Activated CD8-positive, alpha-beta T cell treated with anti-CD3 and anti-CD28 coated beads, Interleukin-2, amount 10 ng/mL, durations not matched to agents 7 days and 5 days (primary cell): ENCODE measurements at regions not wholly inside any gene's neighbourhood (a gene's known extent, or its start where the extent isn't known, plus 50 kb on each side); places are given as distances from the start of the nearest gene placed in this dataset.

ENCODE experiments used
- ATAC-seq: fragments of 150-1000 bp; cut with Tn5 transposase; one replicate; pipeline ENCODE4 v1.10.0; 2021; ENCODE audit warnings: moderate library complexity
- CTCF ChIA-PET: fragments of 350-600 bp; sonication (Branson Sonifier 250); formaldehyde crosslinking; loops from one replicate; lab custom pipeline; 2021; ENCODE audit warnings: antibody characterized with exemption; lab: Charles Lee
- POLR2A ChIA-PET: fragments of 350-600 bp; sonication (Branson Sonifier 250); formaldehyde crosslinking; loops from one replicate; lab custom pipeline; 2021; ENCODE audit warnings: antibody characterized with exemption; lab: Charles Lee
- DNase-seq: peaks from one replicate; pipeline ENCODE4 v3.0.0-alpha.2; 2020
- H3K27ac Mint-ChIP-seq: one replicate; pipeline ENCODE4 v1.8.0; 2021; ENCODE audit warnings: mild to moderate bottlenecking, mixed read lengths
- H3K27me3 Mint-ChIP-seq: one replicate; pipeline ENCODE4 v1.8.0; 2021; ENCODE audit warnings: low read depth, mixed read lengths
- H3K36me3 Mint-ChIP-seq: one replicate; pipeline ENCODE4 v1.8.0; 2021; ENCODE audit warnings: low read depth, mixed read lengths
- H3K4me1 Mint-ChIP-seq: one replicate; pipeline ENCODE4 v1.8.0; 2021; ENCODE audit warnings: low read depth, mixed read lengths
- H3K4me3 Mint-ChIP-seq: one replicate; pipeline ENCODE4 v1.8.0; 2021; ENCODE audit warnings: mild to moderate bottlenecking, mixed read lengths
- H3K9me3 Mint-ChIP-seq: one replicate; pipeline ENCODE4 v1.8.0; 2022; ENCODE audit warnings: mixed read lengths; ENCODE audit not compliant: insufficient read depth

DNA sequence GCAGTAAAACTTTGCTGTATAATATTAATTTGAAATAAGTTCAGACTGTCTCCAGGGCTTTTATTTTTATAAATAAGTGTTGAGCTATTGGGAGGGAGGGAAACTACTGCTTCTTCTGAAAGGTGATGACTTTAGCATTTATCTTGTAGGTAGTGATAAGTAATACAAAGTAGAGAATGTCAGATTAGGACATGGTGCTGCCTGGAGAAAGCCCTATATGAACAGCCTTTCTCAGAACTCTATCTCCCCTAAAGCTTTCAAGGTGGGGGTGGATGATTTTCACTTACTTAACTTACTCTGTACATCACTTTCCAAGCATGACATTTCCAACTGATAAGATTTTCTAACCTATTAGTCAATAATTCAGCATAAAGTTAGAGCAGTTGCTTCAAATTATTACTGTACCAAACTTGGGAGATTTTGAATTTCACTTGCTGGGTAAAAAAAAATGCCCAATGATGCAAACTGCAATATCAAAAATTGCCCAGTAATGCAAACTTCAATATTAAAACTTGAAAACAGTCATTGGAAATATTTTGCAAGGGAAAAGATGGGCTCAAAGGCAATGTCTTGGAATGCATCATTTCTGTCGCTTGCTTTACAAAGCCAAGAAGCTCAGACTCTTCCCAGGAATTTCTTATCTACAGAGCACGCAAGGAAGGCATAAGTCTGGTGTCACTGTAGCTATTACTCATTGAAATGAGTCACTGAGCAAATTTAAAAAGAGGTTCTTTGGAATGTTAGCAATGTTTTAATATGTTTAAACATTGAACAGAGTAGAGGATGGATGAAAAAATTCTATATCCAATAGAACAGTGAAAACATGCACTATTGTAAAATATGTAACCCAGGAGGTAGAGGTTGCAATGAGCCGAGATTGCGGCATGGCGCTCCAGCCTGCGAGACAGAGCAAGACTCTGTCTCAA is 569.5 kb downstream of the PSAT1 start:
- ChIA-PET POLR2A (interaction anchor here (0.6 kb wide), 1 partner anchor 456 kb away, joined by 8 read pairs; no protein-coding TSS in a partner anchor), CTCF (no interaction called here)
- H3K4me1 Mint-ChIP-seq = no peaks in the 10 kb centered on the region
- no peaks in the 10 kb centered on the region for H3K27me3 Mint-ChIP-seq
- DNase-seq = no peak
- H3K27ac Mint-ChIP-seq = no peak overlapping the region
- no peaks in the 10 kb centered on the region for H3K36me3 Mint-ChIP-seq
- H3K9me3 Mint-ChIP-seq = no peaks in the 10 kb centered on the region
- H3K4me3 Mint-ChIP-seq = no peak overlapping the region
- ATAC-seq = no peak

DNA sequence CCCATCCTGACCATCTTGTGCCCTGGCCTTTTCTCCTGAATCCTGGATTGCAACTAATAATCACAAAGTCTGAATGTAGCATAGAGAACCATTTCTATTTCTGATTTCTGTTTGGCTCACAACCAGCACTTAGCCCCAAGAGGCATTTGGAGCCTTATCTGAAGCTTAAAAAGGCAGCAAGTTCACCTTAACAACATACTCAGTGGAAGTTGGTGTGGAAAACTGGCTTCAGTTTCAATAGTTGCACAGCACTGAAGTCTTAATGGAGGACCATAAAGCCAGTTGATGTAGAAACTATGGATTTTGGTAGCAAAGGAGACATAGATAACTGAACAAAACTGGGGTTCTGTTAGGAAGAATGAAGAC is 574.1 kb downstream of the PSAT1 start:
- no peaks in the 10 kb centered on the region for H3K36me3 Mint-ChIP-seq
- H3K4me3 Mint-ChIP-seq = no peak overlapping the region
- H3K4me1 Mint-ChIP-seq = no peaks in the 10 kb centered on the region
- DNase-seq (no peak), ATAC-seq (no peak)
- H3K27ac Mint-ChIP-seq = no peak overlapping the region
- POLR2A ChIA-PET = no interaction called here
- no peaks in the 10 kb centered on the region for H3K27me3 Mint-ChIP-seq
- CTCF ChIA-PET = interaction anchor here (0.7 kb wide), 1 partner anchor 1216 kb away, joined by 3 read pairs; no protein-coding TSS in a partner anchor
- H3K9me3 Mint-ChIP-seq = no peaks in the 10 kb centered on the region

- no peak for ATAC-seq
- no peak for DNase-seq
- ChIA-PET CTCF (interaction anchor here (0.7 kb wide), 1 partner anchor 1216 kb away, joined by 3 read pairs; no protein-coding TSS in a partner anchor), POLR2A (no interaction called here)
- H3K36me3 Mint-ChIP-seq = no peaks in the 10 kb centered on the region
- H3K27ac Mint-ChIP-seq = no peak overlapping the region
- no peaks in the 10 kb centered on the region for H3K9me3 Mint-ChIP-seq
- H3K4me1 Mint-ChIP-seq = no peaks in the 10 kb centered on the region
- no peaks in the 10 kb centered on the region for H3K27me3 Mint-ChIP-seq
- H3K4me3 Mint-ChIP-seq = no peak overlapping the region
These were observed 574.8 kb downstream of the PSAT1 start for GRCh38 chr9:78871452-78872331.

GRCh38 chr9:78874061-78874460 is 577.1 kb downstream of the PSAT1 start:
- Mint-ChIP-seq H3K27me3 (no peaks in the 10 kb centered on the region), H3K36me3 (no peaks in the 10 kb centered on the region), H3K27ac (no peak overlapping the region), H3K9me3 (no peaks in the 10 kb centered on the region), H3K4me3 (no peak overlapping the region), H3K4me1 (no peaks in the 10 kb centered on the region)
- DNase-seq = no peak
- POLR2A ChIA-PET = no interaction called here
- no peak for ATAC-seq
- CTCF ChIA-PET = no interaction called here

DNA sequence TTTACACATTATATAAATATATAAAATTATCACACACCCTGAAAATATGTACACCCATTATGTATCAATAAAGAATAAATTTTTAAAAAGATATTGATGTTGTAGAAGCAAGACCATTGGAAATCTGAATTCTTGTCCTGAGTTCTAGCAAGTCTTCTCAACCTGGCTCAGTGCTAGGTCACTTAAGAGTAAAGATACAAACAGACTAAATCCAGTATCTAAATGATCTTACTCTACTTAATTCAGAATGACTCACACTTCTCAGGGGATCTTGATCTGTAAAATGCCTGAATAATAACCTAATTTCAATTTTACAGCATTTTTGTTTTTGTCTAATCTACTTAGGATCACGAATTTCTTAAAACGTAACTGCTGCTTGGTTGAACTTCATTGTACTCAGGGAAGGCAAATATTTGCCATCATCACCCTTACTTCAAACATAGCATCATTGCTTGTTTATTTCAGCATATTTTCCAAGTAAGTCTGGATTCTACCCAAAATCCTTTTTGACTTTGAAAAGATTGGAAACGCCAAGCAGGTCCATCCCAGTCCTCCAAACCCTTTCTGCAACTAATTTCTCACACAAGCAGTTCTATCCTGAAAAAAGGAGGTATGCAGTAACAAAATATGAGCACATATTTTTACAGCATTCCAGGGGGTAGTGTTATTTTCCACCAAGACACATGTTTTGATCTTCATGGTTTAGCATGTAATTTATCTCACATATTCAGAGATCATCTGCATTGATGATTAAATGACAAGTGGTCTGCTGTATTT is 582.6 kb downstream of the PSAT1 start:
- no peaks in the 10 kb centered on the region for H3K4me1 Mint-ChIP-seq
- H3K27me3 Mint-ChIP-seq = no peaks in the 10 kb centered on the region
- H3K4me3 Mint-ChIP-seq = no peak overlapping the region
- ATAC-seq (no peak), DNase-seq (no peak)
- H3K27ac Mint-ChIP-seq = no peak overlapping the region
- H3K9me3 Mint-ChIP-seq = no peaks in the 10 kb centered on the region
- H3K36me3 Mint-ChIP-seq = no peaks in the 10 kb centered on the region
- ChIA-PET POLR2A (no interaction called here), CTCF (no interaction called here)

- H3K27me3 Mint-ChIP-seq = no peaks in the 10 kb centered on the region
- H3K36me3 Mint-ChIP-seq = no peaks in the 10 kb centered on the region
- no peaks in the 10 kb centered on the region for H3K4me1 Mint-ChIP-seq
- no peaks in the 10 kb centered on the region for H3K9me3 Mint-ChIP-seq
- ATAC-seq (no peak), DNase-seq (no peak)
- H3K4me3 Mint-ChIP-seq = no peak overlapping the region
- POLR2A ChIA-PET = no interaction called here
- CTCF ChIA-PET = no interaction called here
- H3K27ac Mint-ChIP-seq = no peak overlapping the region
These were observed 584.4 kb downstream of the PSAT1 start for GRCh38 chr9:78881295-78881694.

- ATAC-seq = no peak
- POLR2A ChIA-PET = no interaction called here
- Mint-ChIP-seq H3K36me3 (no peaks in the 10 kb centered on the region), H3K27ac (no peak overlapping the region), H3K4me1 (no peaks in the 10 kb centered on the region), H3K4me3 (no peak overlapping the region), H3K27me3 (no peaks in the 10 kb centered on the region), H3K9me3 (no peaks in the 10 kb centered on the region)
- CTCF ChIA-PET = no interaction called here
- DNase-seq = no peak
These were observed 585.6 kb downstream of the PSAT1 start for GRCh38 chr9:78882481-78882880.

- no peaks in the 10 kb centered on the region for H3K9me3 Mint-ChIP-seq
- no peaks in the 10 kb centered on the region for H3K27me3 Mint-ChIP-seq
- H3K27ac Mint-ChIP-seq = no peak overlapping the region
- ChIA-PET CTCF (no interaction called here), POLR2A (no interaction called here)
- no peaks in the 10 kb centered on the region for H3K36me3 Mint-ChIP-seq
- ATAC-seq (no peak), DNase-seq (no peak)
- no peak overlapping the region for H3K4me3 Mint-ChIP-seq
- H3K4me1 Mint-ChIP-seq = no peaks in the 10 kb centered on the region
These were observed 587.8 kb downstream of the PSAT1 start for GRCh38 chr9:78884611-78885150.

GRCh38 chr9:78892182-78892581 is 595.3 kb downstream of the PSAT1 start:
- DNase-seq (no peak), ATAC-seq (no peak)
- H3K36me3 Mint-ChIP-seq = no peaks in the 10 kb centered on the region
- H3K4me3 Mint-ChIP-seq = no peak overlapping the region
- ChIA-PET CTCF (no interaction called here), POLR2A (no interaction called here)
- H3K9me3 Mint-ChIP-seq = no peaks in the 10 kb centered on the region
- H3K4me1 Mint-ChIP-seq = no peaks in the 10 kb centered on the region
- H3K27me3 Mint-ChIP-seq = no peaks in the 10 kb centered on the region
- H3K27ac Mint-ChIP-seq = no peak overlapping the region

DNA sequence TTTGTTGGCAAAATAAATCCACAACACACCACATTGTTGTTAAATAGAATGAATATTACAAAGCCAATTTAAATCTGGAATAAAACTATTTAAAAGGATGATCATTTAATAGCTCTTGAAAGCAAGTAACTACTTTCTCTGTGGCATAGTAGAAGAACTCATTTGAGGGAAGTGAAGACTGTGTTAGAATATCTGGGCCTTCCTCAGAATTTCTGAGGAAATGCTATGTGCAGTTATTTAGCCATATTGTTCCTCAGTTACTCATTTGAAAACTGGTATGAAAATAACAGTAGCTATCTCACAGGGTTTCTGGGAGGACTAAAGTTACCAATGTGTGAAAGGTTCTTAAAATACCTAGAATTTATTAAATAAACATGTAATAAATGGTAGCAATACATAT is 595.8 kb downstream of the PSAT1 start:
- ATAC-seq (no peak), DNase-seq (no peak)
- Mint-ChIP-seq H3K27ac (no peak overlapping the region), H3K9me3 (no peaks in the 10 kb centered on the region), H3K36me3 (no peaks in the 10 kb centered on the region), H3K27me3 (no peaks in the 10 kb centered on the region), H3K4me1 (no peaks in the 10 kb centered on the region), H3K4me3 (no peak overlapping the region)
- POLR2A ChIA-PET = no interaction called here
- CTCF ChIA-PET = no interaction called here

DNA sequence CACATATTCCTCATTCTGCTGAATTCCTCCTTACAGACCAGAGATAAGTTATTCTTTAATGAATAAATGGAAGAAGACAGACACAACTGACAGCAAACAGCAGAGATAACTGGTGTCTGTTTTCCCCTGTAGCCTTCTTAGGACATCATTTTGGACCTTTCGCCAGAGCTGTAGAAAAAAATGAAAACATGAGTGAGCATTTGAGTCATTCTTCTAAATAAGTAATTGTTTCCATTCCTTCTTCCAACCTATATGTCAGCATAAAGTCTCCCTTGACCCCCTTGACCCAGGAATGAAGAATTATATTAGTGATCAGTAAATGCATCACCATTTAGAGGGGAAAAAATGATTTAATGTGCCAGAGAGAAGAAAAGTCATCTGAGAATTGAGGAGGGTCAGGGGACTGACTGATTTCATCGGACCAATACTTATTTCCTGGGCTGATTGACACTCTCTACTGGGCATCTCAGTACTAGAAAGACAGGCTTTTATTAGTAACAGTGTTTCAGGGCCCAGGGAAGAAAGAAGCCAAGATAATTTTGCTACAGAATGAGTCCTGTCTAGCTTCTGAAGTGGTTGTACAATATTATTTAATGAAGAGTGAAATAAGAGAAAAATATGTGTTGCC is 597.0 kb downstream of the PSAT1 start:
- ATAC-seq (no peak), DNase-seq (no peak)
- no peak overlapping the region for H3K27ac Mint-ChIP-seq
- H3K4me1 Mint-ChIP-seq = no peaks in the 10 kb centered on the region
- no peaks in the 10 kb centered on the region for H3K9me3 Mint-ChIP-seq
- no peak overlapping the region for H3K4me3 Mint-ChIP-seq
- CTCF ChIA-PET = no interaction called here
- H3K36me3 Mint-ChIP-seq = no peaks in the 10 kb centered on the region
- POLR2A ChIA-PET = no interaction called here
- no peaks in the 10 kb centered on the region for H3K27me3 Mint-ChIP-seq
